IMR-90 (cell line): ENCODE measurements at regions not wholly inside any gene's neighbourhood (a gene's known extent, or its start where the extent isn't known, plus 50 kb on each side); places are given as distances from the start of the nearest gene placed in this dataset.

ENCODE experiments used
- ATAC-seq: fragments of 200-7000 bp; cut with Tn5 transposase; 2 replicates; pipeline ENCODE4 v1.9.1; 2020; ENCODE audit warnings: low read depth, mild to moderate bottlenecking, moderate library complexity
- BruUV-seq: library from RNA; stranded (reverse); fragments of 400-500 nt; replicated peaks from 2 replicates; lab custom pipeline; 2021; lab: Mats Ljungman, UMichigan
- CTCF ChIA-PET: fragments of 300-600 bp; formaldehyde crosslinking; extraction: SDS; loops from one replicate; lab custom pipeline; 2021; ENCODE audit warnings: antibody characterized with exemption; lab: Yijun Ruan, JAX
- POLR2A ChIA-PET: fragments of 300-600 bp; sonication (Branson Sonifier 250); formaldehyde crosslinking; loops from one replicate; lab custom pipeline; 2022; ENCODE audit warnings: antibody characterized with exemption; ENCODE audit not compliant: unreplicated experiment; lab: Charles Lee
- DNase-seq: peaks from one replicate; pipeline ENCODE4 v3.0.0; 2013
- H2AFZ ChIP-seq: replicated peaks from 2 replicates; pipeline ENCODE3; 2013; ENCODE audit warnings: low read length, mild to moderate bottlenecking; ENCODE audit not compliant: poor library complexity
- H2AK5ac ChIP-seq: 2 replicates; pipeline ENCODE4 v1.6.1; 2013; ENCODE audit warnings: low read depth, low read length, inconsistent platforms
- H2AK9ac ChIP-seq: replicated peaks from 2 replicates; pipeline ENCODE3; 2013; ENCODE audit warnings: mild to moderate bottlenecking, low read depth, low read length, moderate library complexity; ENCODE audit not compliant: poor library complexity
- H2BK120ac ChIP-seq: 2 replicates; pipeline ENCODE4 v1.6.1; 2013; ENCODE audit warnings: low read depth, low read length, inconsistent platforms
- H2BK15ac ChIP-seq: 3 replicates; pipeline ENCODE4 v1.6.1; 2013; ENCODE audit warnings: low read depth, low read length, inconsistent platforms
- H2BK20ac ChIP-seq: 2 replicates; pipeline ENCODE4 v1.6.1; 2013; ENCODE audit warnings: low read depth, mild to moderate bottlenecking, inconsistent platforms, low read length, moderate library complexity
- H2BK5ac ChIP-seq: 2 replicates; pipeline ENCODE4 v1.6.1; 2013; ENCODE audit warnings: mild to moderate bottlenecking, low read depth, low read length, inconsistent platforms; ENCODE audit not compliant: poor library complexity, severe bottlenecking
- H3K14ac ChIP-seq: replicated peaks from 2 replicates; pipeline ENCODE4 v1.6.1; 2013; ENCODE audit warnings: low read depth, low read length, inconsistent platforms
- H3K18ac ChIP-seq: 2 replicates; pipeline ENCODE4 v1.6.1; 2013; ENCODE audit warnings: low read depth, low read length, control low read depth
- H3K23ac ChIP-seq: 2 replicates; pipeline ENCODE4 v1.6.1; 2013; ENCODE audit warnings: low read depth, low read length, inconsistent platforms
- H3K27ac ChIP-seq: 2 replicates; pipeline ENCODE4 v1.5.1; 2013; ENCODE audit warnings: mild to moderate bottlenecking, control low read depth, low read length; ENCODE audit not compliant: insufficient read depth
- H3K27me3 ChIP-seq: 2 replicates; pipeline ENCODE4 v1.6.1; 2013; ENCODE audit warnings: low read length; ENCODE audit not compliant: control insufficient read depth, insufficient read depth
- H3K36me3 ChIP-seq: 2 replicates; pipeline ENCODE4 v1.6.1; 2013; ENCODE audit warnings: low read length, mixed read lengths; ENCODE audit not compliant: control insufficient read depth, insufficient read depth
- H3K4ac ChIP-seq: 2 replicates; pipeline ENCODE4 v1.6.1; 2013; ENCODE audit warnings: low read depth, low read length, inconsistent platforms
- H3K4me1 ChIP-seq: 2 replicates; pipeline ENCODE4 v1.6.1; 2013; ENCODE audit warnings: low read length, mixed read lengths; ENCODE audit not compliant: control insufficient read depth, insufficient read depth
- H3K4me2 ChIP-seq: 2 replicates; pipeline ENCODE4 v1.6.1; 2013; ENCODE audit warnings: low read depth, mild to moderate bottlenecking, control low read depth, low read length, moderate library complexity
- H3K4me3 ChIP-seq: 2 replicates; pipeline ENCODE4 v1.5.1; 2013; ENCODE audit warnings: low read depth, mild to moderate bottlenecking, control low read depth, low read length, moderate library complexity; ENCODE audit not compliant: insufficient read depth
- H3K56ac ChIP-seq: 2 replicates; pipeline ENCODE4 v1.6.1; 2013; ENCODE audit warnings: low read length, inconsistent platforms; ENCODE audit not compliant: insufficient read depth; ENCODE audit errors: extremely low read depth
- H3K79me1 ChIP-seq, 2 experiments: 2 replicates each; pipeline ENCODE4 v1.6.1; 2013; ENCODE audit warnings: low read length in 2 of 2, inconsistent platforms in 1 of 2, low read depth in 1 of 2
- H3K9ac ChIP-seq: 2 replicates; pipeline ENCODE4 v1.6.1; 2013; ENCODE audit warnings: low read depth, low read length, control low read depth
- H3K9me1 ChIP-seq: 2 replicates; pipeline ENCODE4 v1.6.1; 2013; ENCODE audit warnings: low read length, inconsistent platforms; ENCODE audit not compliant: insufficient read depth
- H3K9me3 ChIP-seq: 2 replicates; pipeline ENCODE4 v1.6.1; 2013; ENCODE audit warnings: low read length; ENCODE audit not compliant: control insufficient read depth, insufficient read depth
- H4K20me1 ChIP-seq: 2 replicates; pipeline ENCODE4 v1.6.1; 2013; ENCODE audit warnings: low read length, inconsistent platforms; ENCODE audit not compliant: insufficient read depth
- H4K5ac ChIP-seq: 2 replicates; pipeline ENCODE4 v1.6.1; 2013; ENCODE audit warnings: mild to moderate bottlenecking, low read depth, low read length, control low read depth
- H4K8ac ChIP-seq, 2 experiments: 2 replicates each; pipeline ENCODE4 v1.6.1; 2013; ENCODE audit warnings: low read depth in 2 of 2, low read length in 2 of 2, control low read depth in 1 of 2, inconsistent platforms in 1 of 2
- H4K91ac ChIP-seq: 2 replicates; pipeline ENCODE4 v1.6.1; 2013; ENCODE audit warnings: low read depth, low read length, inconsistent platforms; ENCODE audit not compliant: insufficient read depth
- BHLHE40 ChIP-seq: fragments of 150-350 bp; IDR thresholded peaks from 2 replicates; pipeline ENCODE4 v1.6.1; 2016; ENCODE audit warnings: mild to moderate bottlenecking, low read depth, low read length
- CEBPB ChIP-seq: IDR thresholded peaks from 2 replicates; pipeline ENCODE4 v1.6.1; 2012; ENCODE audit warnings: low read depth, low read length, improper control_type of control experiment
- CHD1 ChIP-seq: IDR thresholded peaks from 2 replicates; pipeline ENCODE4 v1.6.1; 2012; ENCODE audit warnings: low read depth, low read length, improper control_type of control experiment
- CTCF ChIP-seq: conservative IDR thresholded peaks from 2 replicates; pipeline ENCODE4 v1.5.1; 2012; ENCODE audit warnings: mild to moderate bottlenecking, low read depth, low read length, improper control_type of control experiment
- FOS ChIP-seq: fragments of 150-350 bp; IDR thresholded peaks from 2 replicates; pipeline ENCODE4 v1.6.1; 2016; ENCODE audit warnings: low read depth, low read length
- MAFK ChIP-seq: IDR thresholded peaks from 2 replicates; pipeline ENCODE4 v1.6.1; 2012; ENCODE audit warnings: low read depth, low read length, improper control_type of control experiment
- MAZ ChIP-seq: IDR thresholded peaks from 2 replicates; pipeline ENCODE4 v1.6.1; 2012; ENCODE audit warnings: low read depth, mild to moderate bottlenecking, low read length, improper control_type of control experiment, moderate library complexity, borderline replicate concordance
- MXI1 ChIP-seq: IDR thresholded peaks from 2 replicates; pipeline ENCODE4 v1.6.1; 2012; ENCODE audit warnings: low read depth, mild to moderate bottlenecking, low read length, moderate library complexity, borderline replicate concordance
- NFE2L2 ChIP-seq: fragments of 150-350 bp; IDR thresholded peaks from 2 replicates; pipeline ENCODE4 v1.6.1; 2016; ENCODE audit warnings: low read depth, mild to moderate bottlenecking, low read length
- POLR2A ChIP-seq: IDR thresholded peaks from 2 replicates; pipeline ENCODE4 v1.6.1; 2012; ENCODE audit warnings: mild to moderate bottlenecking, low read depth, low read length
- RAD21 ChIP-seq: IDR thresholded peaks from 2 replicates; pipeline ENCODE4 v1.6.1; 2012; ENCODE audit warnings: low read length, improper control_type of control experiment
- RCOR1 ChIP-seq: IDR thresholded peaks from 2 replicates; pipeline ENCODE4 v1.6.1; 2012; ENCODE audit warnings: mild to moderate bottlenecking, low read length, improper control_type of control experiment; ENCODE audit not compliant: insufficient replicate concordance
- RFX5 ChIP-seq: IDR thresholded peaks from 2 replicates; pipeline ENCODE4 v1.8.0; 2012; ENCODE audit warnings: low read depth, mild to moderate bottlenecking, low read length, moderate library complexity
- SMC3 ChIP-seq: fragments of 150-350 bp; IDR thresholded peaks from 2 replicates; pipeline ENCODE4 v1.6.1; 2016; ENCODE audit warnings: low read depth, mild to moderate bottlenecking, antibody characterized with exemption, low read length, moderate library complexity
- USF2 ChIP-seq: fragments of 150-350 bp; IDR thresholded peaks from 2 replicates; pipeline ENCODE4 v1.6.1; 2017; ENCODE audit warnings: mild to moderate bottlenecking, antibody characterized with exemption, low read length, low read depth
- WGBS, 2 experiments: methylation state at CpG; one replicate each; pipeline versions ENCODE4 v1.1.5 to v1.1.7; 2013; ENCODE audit warnings: missing lambda C conversion rate in 2 of 2; ENCODE audit not compliant: insufficient read length in 1 of 2; ENCODE audit errors: extremely low coverage in 2 of 2; 5-methylcytosine and 5-hydroxymethylcytosine counted together
- dilution Hi-C: fragments of 300-500 bp; cut with HindIII; formaldehyde crosslinking; loops from one replicate; pipeline ENCODE4 v1.14.3; 2018; ENCODE audit warnings: low sequenced_read_pairs; ENCODE audit not compliant: unreplicated experiment
- in situ Hi-C: fragments of 300-500 bp; cut with MboI; formaldehyde crosslinking; loops from 3 replicates; pipeline ENCODE4 v1.14.3; 2019; ENCODE audit warnings: low sequenced_read_pairs, inconsistent platforms, mixed read lengths
- intact Hi-C: fragments of 100-400 bp; cut with micrococcal nuclease; formaldehyde crosslinking; loops from 2 replicates; pipeline ENCODE4 v1.10.0; 2022
- TF ChIP-seq, protein P1 (sequence below): fragments of 150-350 bp; IDR thresholded peaks from 2 replicates; pipeline ENCODE4 v1.6.1; 2016; ENCODE audit warnings: low read depth, mild to moderate bottlenecking, low read length, moderate library complexity, borderline replicate concordance

GRCh38 chr11:41985799-41986198 is 526.3 kb upstream of the LRRC4C start:
- Histone ChIP-seq H4K91ac (no peak overlapping the region), H2AFZ (no peak overlapping the region), H3K18ac (no peak overlapping the region), H2BK120ac (no peak overlapping the region), H3K9me1 (no peaks in the 10 kb centered on the region), H3K56ac (no peak overlapping the region), H3K36me3 (no peaks in the 10 kb centered on the region), H2AK9ac (no peak overlapping the region), H4K20me1 (no peaks in the 10 kb centered on the region), H3K79me1 (no peaks in the 10 kb centered on the region), H3K9ac (no peak overlapping the region), H2BK15ac (no peak overlapping the region), H3K4me3 (no peak overlapping the region), H3K4ac (no peak overlapping the region), H2AK5ac (no peak overlapping the region), H3K9me3 (0 out of 2 replicates have a peak, but pooled peaks cover 3% of the 10 kb centered on the region), H3K23ac (no peak overlapping the region), H2BK20ac (no peak overlapping the region), H2BK5ac (no peak overlapping the region), H3K4me2 (no peak overlapping the region), H3K27ac (no peak overlapping the region), H3K14ac (no peak overlapping the region), H4K5ac (no peak overlapping the region), H3K4me1 (no peaks in the 10 kb centered on the region), H4K8ac (no peak overlapping the region), H3K27me3 (no peaks in the 10 kb centered on the region)
- WGBS, 2 experiments: 75% methylated on average over 4 of the region's 6 CpGs; no CpG with 5 or more reads in 1 of the 2 experiments
- no peak for ATAC-seq
- intact Hi-C loops (no loop called here), in situ Hi-C loops (no loop called here), dilution Hi-C loops (no loop called here)
- BruUV-seq: no TSS peak
- no peak for DNase-seq
- ChIA-PET CTCF (no interaction called here), POLR2A (no interaction called here)
- TF ChIP-seq CHD1: no peak
- no peak for TF ChIP-seq NFE2L2
- no peak for TF ChIP-seq RFX5
- no peak for TF ChIP-seq MAFK
- TF ChIP-seq RCOR1: no peak
- TF ChIP-seq POLR2A: no peak
- TF ChIP-seq CTCF: no peak
- TF ChIP-seq FOS: no peak
- TF ChIP-seq CEBPB: no peak
- TF ChIP-seq RAD21: no peak
- TF ChIP-seq, protein P1, sequence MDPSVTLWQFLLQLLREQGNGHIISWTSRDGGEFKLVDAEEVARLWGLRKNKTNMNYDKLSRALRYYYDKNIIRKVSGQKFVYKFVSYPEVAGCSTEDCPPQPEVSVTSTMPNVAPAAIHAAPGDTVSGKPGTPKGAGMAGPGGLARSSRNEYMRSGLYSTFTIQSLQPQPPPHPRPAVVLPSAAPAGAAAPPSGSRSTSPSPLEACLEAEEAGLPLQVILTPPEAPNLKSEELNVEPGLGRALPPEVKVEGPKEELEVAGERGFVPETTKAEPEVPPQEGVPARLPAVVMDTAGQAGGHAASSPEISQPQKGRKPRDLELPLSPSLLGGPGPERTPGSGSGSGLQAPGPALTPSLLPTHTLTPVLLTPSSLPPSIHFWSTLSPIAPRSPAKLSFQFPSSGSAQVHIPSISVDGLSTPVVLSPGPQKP: no peak
- no peak for TF ChIP-seq MXI1
- no peak for TF ChIP-seq BHLHE40
- TF ChIP-seq USF2: no peak
- no peak for TF ChIP-seq MAZ
- TF ChIP-seq SMC3: no peak
